HL-60 (cell line): ENCODE measurements at regions not wholly inside any gene's neighbourhood (a gene's known extent, or its start where the extent isn't known, plus 50 kb on each side); places are given as distances from the start of the nearest gene placed in this dataset.

Experiments
- DNase-seq, 2 experiments: peaks; one replicate each; pipeline ENCODE4 v3.0.0-alpha.2; 2010 to 2020; ENCODE audit warnings: low read depth in 1 of 2, low spot score in 1 of 2
- H3K27ac ChIP-seq: fragments of 250-450 bp; sonication (Bioruptor Pico); replicated peaks from 2 replicates; pipeline ENCODE4 v1.5.1; 2020; ENCODE audit warnings: mild to moderate bottlenecking, moderate library complexity
- H3K27me3 ChIP-seq: fragments of 250-450 bp; sonication (Bioruptor Pico); 2 replicates; pipeline ENCODE4 v1.5.1; 2021; ENCODE audit warnings: mild to moderate bottlenecking, moderate library complexity; ENCODE audit not compliant: insufficient read depth, poor library complexity, severe bottlenecking
- H3K4me3 ChIP-seq: replicated peaks from 2 replicates; pipeline ENCODE4 v1.5.1; 2011; ENCODE audit warnings: mild to moderate bottlenecking, control low read depth, low read length; ENCODE audit not compliant: insufficient read depth
- GABPA ChIP-seq: IDR thresholded peaks from 2 replicates; pipeline ENCODE4 v1.6.1; 2012; ENCODE audit warnings: low read depth
- POLR2AphosphoS5 ChIP-seq: IDR thresholded peaks from 2 replicates; pipeline ENCODE4 v1.6.1; 2012; ENCODE audit warnings: low read depth
- SPI1 ChIP-seq: IDR thresholded peaks from 2 replicates; pipeline ENCODE4 v1.6.1; 2012; ENCODE audit warnings: low read depth, mild to moderate bottlenecking, borderline replicate concordance
- TF ChIP-seq, protein P1 (sequence below): IDR thresholded peaks from one replicate; pipeline ENCODE4 v1.5.1; 2011; ENCODE audit warnings: low read length, control low read depth, inconsistent platforms; ENCODE audit not compliant: insufficient read depth
- TF ChIP-seq, protein P2 (sequence below): IDR thresholded peaks from 2 replicates; pipeline ENCODE4 v1.6.1; 2012; ENCODE audit warnings: low read depth; ENCODE audit not compliant: insufficient replicate concordance

DNA sequence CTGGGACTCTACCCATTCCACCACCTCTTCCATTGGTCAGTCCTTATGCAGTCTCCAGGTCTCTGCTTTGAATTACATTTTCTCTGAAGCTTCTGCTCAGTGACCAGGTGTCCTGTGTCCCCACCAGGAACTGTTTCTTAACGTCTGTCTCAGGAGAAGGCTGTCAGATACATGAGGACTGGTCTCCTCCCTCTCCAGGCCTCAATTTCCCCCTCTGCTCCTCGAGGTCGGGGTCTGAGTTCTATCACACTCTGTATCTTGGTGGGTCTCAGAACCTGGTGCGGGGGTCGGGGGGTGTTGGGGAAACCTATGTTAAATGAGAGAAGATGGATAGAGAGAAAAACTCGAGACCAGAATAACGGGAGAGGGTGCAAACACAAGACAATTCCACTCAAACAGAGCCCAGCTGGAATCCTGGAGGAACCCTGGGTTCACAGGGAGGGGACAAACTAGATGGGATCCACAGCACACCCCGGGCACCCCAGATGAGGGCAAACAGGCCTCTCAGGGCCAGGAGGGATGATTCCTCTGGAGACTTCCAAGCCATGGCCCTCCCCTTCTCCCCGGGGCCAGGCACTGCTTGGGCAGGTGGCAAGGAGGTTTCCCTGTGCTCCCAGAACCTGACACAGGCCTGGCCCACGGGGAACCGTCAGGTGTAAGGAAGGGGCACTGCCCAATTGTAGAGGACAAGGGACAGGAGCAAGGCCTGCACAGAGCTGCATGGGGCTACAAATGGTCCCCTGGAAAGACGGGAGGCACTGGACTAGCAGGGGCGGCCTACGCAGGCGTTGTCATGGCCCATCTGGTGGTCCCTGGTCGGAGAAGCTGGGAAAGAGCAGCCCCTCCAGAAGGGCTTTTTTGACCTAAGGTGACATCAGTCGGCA is 313.2 kb upstream of the DIO3 start:
- no peak for DNase-seq

DNA sequence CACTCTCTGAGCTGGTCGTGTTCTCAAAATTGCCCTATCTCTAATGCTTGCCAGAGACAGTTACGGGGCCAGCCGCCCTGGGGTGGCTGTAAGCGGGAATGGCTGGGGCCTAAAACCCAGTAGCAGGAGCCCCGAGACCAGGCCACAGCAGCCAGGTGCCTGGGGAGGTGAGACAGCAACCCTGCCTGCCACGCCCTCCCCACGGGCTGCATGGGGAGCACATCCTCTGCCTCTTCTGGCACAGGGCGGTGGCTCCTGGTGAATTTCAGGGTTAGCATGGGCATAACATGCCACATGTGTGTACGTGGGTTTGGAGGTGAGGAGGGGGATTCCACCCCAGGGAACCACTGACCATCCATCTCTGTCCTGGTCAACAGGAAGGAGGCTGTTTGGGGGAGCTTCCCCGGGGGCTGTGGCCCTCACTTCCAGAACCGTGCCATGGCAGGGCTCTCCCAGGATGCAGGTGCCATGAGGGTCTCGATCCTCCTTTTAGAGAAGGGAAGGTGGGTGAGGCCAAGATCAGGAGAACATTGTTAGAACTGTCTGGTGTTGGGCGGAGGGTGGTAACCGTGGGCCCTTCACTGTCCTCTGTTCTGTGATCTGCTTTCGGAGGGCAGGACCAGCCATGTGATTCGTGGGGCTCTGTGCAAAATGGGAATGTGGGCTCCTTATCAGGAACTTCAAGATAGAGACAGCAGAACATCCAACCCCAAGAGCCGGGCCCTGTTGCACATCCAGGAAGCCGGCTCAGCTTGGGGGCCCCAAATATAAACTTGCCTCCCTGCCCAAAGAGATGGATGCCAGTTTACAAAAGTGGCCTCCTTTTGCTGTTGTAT is 312.2 kb upstream of the DIO3 start:
- DNase-seq = no peak
- no peak overlapping the region for H3K4me3 ChIP-seq
- H3K27me3 ChIP-seq = no peaks in the 10 kb centered on the region
- TF ChIP-seq POLR2AphosphoS5 (no peak), SPI1 (no peak), GABPA (no peak)
- TF ChIP-seq, protein P1, sequence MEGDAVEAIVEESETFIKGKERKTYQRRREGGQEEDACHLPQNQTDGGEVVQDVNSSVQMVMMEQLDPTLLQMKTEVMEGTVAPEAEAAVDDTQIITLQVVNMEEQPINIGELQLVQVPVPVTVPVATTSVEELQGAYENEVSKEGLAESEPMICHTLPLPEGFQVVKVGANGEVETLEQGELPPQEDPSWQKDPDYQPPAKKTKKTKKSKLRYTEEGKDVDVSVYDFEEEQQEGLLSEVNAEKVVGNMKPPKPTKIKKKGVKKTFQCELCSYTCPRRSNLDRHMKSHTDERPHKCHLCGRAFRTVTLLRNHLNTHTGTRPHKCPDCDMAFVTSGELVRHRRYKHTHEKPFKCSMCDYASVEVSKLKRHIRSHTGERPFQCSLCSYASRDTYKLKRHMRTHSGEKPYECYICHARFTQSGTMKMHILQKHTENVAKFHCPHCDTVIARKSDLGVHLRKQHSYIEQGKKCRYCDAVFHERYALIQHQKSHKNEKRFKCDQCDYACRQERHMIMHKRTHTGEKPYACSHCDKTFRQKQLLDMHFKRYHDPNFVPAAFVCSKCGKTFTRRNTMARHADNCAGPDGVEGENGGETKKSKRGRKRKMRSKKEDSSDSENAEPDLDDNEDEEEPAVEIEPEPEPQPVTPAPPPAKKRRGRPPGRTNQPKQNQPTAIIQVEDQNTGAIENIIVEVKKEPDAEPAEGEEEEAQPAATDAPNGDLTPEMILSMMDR = no peak
- TF ChIP-seq, protein P2, sequence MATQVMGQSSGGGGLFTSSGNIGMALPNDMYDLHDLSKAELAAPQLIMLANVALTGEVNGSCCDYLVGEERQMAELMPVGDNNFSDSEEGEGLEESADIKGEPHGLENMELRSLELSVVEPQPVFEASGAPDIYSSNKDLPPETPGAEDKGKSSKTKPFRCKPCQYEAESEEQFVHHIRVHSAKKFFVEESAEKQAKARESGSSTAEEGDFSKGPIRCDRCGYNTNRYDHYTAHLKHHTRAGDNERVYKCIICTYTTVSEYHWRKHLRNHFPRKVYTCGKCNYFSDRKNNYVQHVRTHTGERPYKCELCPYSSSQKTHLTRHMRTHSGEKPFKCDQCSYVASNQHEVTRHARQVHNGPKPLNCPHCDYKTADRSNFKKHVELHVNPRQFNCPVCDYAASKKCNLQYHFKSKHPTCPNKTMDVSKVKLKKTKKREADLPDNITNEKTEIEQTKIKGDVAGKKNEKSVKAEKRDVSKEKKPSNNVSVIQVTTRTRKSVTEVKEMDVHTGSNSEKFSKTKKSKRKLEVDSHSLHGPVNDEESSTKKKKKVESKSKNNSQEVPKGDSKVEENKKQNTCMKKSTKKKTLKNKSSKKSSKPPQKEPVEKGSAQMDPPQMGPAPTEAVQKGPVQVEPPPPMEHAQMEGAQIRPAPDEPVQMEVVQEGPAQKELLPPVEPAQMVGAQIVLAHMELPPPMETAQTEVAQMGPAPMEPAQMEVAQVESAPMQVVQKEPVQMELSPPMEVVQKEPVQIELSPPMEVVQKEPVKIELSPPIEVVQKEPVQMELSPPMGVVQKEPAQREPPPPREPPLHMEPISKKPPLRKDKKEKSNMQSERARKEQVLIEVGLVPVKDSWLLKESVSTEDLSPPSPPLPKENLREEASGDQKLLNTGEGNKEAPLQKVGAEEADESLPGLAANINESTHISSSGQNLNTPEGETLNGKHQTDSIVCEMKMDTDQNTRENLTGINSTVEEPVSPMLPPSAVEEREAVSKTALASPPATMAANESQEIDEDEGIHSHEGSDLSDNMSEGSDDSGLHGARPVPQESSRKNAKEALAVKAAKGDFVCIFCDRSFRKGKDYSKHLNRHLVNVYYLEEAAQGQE = no peak
- no peak overlapping the region for H3K27ac ChIP-seq

More for the DNA sequence above, 313.2 kb upstream of the DIO3 start:
- Histone ChIP-seq H3K27me3 (no peaks in the 10 kb centered on the region), H3K27ac (no peak overlapping the region), H3K4me3 (no peak overlapping the region)
- TF ChIP-seq GABPA = no peak
- no peak for TF ChIP-seq POLR2AphosphoS5
- TF ChIP-seq, protein P1 = no peak

DNA sequence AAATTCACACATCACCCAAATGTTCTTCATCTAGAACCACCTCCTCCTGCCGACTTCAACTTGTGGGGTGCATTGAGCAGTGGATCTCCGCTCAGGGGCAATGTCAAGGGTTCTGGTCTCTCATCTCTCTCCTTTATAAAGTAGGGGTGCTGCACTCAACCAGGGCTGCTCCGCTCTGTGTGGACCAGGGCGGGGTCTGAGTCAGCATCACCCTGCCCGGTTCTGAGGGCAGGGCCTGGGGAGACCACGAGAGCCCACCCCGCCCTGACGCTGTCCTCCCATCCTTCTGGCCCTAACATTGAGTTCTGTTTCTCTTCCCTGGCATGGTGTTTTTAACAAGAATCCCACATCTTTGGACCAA is 311.6 kb upstream of the DIO3 start:
- Histone ChIP-seq H3K27me3 (no peaks in the 10 kb centered on the region), H3K4me3 (no peak overlapping the region), H3K27ac (no peak overlapping the region)
- TF ChIP-seq GABPA (no peak), SPI1 (no peak), POLR2AphosphoS5 (no peak)
- TF ChIP-seq, protein P1 = no peak
- TF ChIP-seq, protein P2 = no peak
- DNase-seq = no peak
